ENCODE measurements at regions not wholly inside any gene's neighbourhood (a gene's known extent, or its start where the extent isn't known, plus 50 kb on each side); places are given as distances from the start of the nearest gene placed in this dataset.

- Histone ChIP-seq H3K79me2 (ENCODE audit: insufficient read depth, low read length) (no peaks in the 10 kb centered on the region), H4K20me1 (ENCODE audit: insufficient read depth, low read length) (no peaks in the 10 kb centered on the region), H3K4me3 (replicated peaks in 1 of 3; ENCODE audit: low read depth in 2 of 3, low read length in 3 of 3) (no peak overlapping the region), H3K4me1 (ENCODE audit: control insufficient read depth in 1 of 2, insufficient read depth in 2 of 2, low read length in 2 of 2) (no peaks in the 10 kb centered on the region), H3K36me3 (replicated peaks in 1 of 2; ENCODE audit: control insufficient read depth in 1 of 2, insufficient read depth in 2 of 2, low read length in 2 of 2) (no peaks in the 10 kb centered on the region), H3K27ac (ENCODE audit: low read depth in 1 of 2, low read length in 2 of 2) (no peak overlapping the region), H3K9ac (ENCODE audit: insufficient read depth, low read length, poor library complexity, severe bottlenecking) (no peak overlapping the region), H3K9me3 (replicated peaks in 1 of 2; ENCODE audit: control insufficient read depth in 1 of 2, insufficient read depth in 1 of 2, low read length in 2 of 2) (peaks cover 7 to 12% of the 10 kb centered on the region in 2 donors), H2AFZ (ENCODE audit: insufficient read depth, low read depth, low read length, poor library complexity, severe bottlenecking) (no peak overlapping the region), H3K27me3 (ENCODE audit: control insufficient read depth in 2 of 2, insufficient read depth in 2 of 2, low read length in 2 of 2) (no peaks in the 10 kb centered on the region), H3K4me2 (replicated peaks; ENCODE audit: extremely low read depth, low read length, poor library complexity, severe bottlenecking) (no peak overlapping the region)
- intact Hi-C loops (cut with micrococcal nuclease): no loop called here
- WGBS (ENCODE audit: insufficient coverage): no CpG with 5 or more reads among the region's 2 CpGs
- Mint-ChIP-seq H3K27ac (no peak overlapping the region), H3K27me3 (ENCODE audit: low read depth in 3 of 3) (no peaks in the 10 kb centered on the region), H3K9me3 (peaks cover 0 to 12% (median 8%) of the 10 kb centered on the region in 7 donors), H3K36me3 (no peaks in the 10 kb centered on the region), H3K4me1 (no peaks in the 10 kb centered on the region), H3K4me3 (no peak overlapping the region)
- no peak for TF ChIP-seq CTCF (IDR thresholded peaks at IDR 0.05)
- no peak for DNase-seq
Observed at GRCh38 chr21:22211943-22212342, 1213.7 kb downstream of the NCAM2 start.

GRCh38 chr21:22223385-22223784, 1225.2 kb downstream of the NCAM2 start:
- no peaks in the 10 kb centered on the region for H3K36me3 ChIP-seq (replicated peaks in 1 of 2; ENCODE audit: control insufficient read depth in 1 of 2, insufficient read depth in 2 of 2, low read length in 2 of 2)
- no peak overlapping the region for H2AFZ ChIP-seq (ENCODE audit: insufficient read depth, low read depth, low read length, poor library complexity, severe bottlenecking)
- H3K4me1 Mint-ChIP-seq: no peaks in the 10 kb centered on the region
- H3K27me3 ChIP-seq (ENCODE audit: control insufficient read depth in 2 of 2, insufficient read depth in 2 of 2, low read length in 2 of 2): no peaks in the 10 kb centered on the region
- no peak overlapping the region for H3K27ac Mint-ChIP-seq
- DNase-seq: no peak
- H3K36me3 Mint-ChIP-seq: no peaks in the 10 kb centered on the region
- H3K9me3 ChIP-seq (replicated peaks in 1 of 2; ENCODE audit: control insufficient read depth in 1 of 2, insufficient read depth in 1 of 2, low read length in 2 of 2): peaks cover 0 to 6% of the 10 kb centered on the region in 2 donors
- no peak overlapping the region for H3K4me3 ChIP-seq (replicated peaks in 1 of 3; ENCODE audit: low read depth in 2 of 3, low read length in 3 of 3)
- H3K4me1 ChIP-seq (ENCODE audit: control insufficient read depth in 1 of 2, insufficient read depth in 2 of 2, low read length in 2 of 2): no peaks in the 10 kb centered on the region
- peaks cover 0 to 3% (median 0%) of the 10 kb centered on the region in 7 donors for H3K9me3 Mint-ChIP-seq
- peaks cover 0 to 1% (median 0%) of the 10 kb centered on the region in 3 donors for H3K27me3 Mint-ChIP-seq (ENCODE audit: low read depth in 3 of 3)
- H3K27ac ChIP-seq (ENCODE audit: low read depth in 1 of 2, low read length in 2 of 2): no peak overlapping the region
- WGBS (ENCODE audit: insufficient coverage): no CpG with 5 or more reads among the region's 3 CpGs
- intact Hi-C loops (cut with micrococcal nuclease): no loop called here
- H3K4me2 ChIP-seq (replicated peaks; ENCODE audit: extremely low read depth, low read length, poor library complexity, severe bottlenecking): no peak overlapping the region
- H3K4me3 Mint-ChIP-seq: no peak overlapping the region
- H4K20me1 ChIP-seq (ENCODE audit: insufficient read depth, low read length): no peaks in the 10 kb centered on the region
- H3K79me2 ChIP-seq (ENCODE audit: insufficient read depth, low read length): no peaks in the 10 kb centered on the region
- H3K9ac ChIP-seq (ENCODE audit: insufficient read depth, low read length, poor library complexity, severe bottlenecking): no peak overlapping the region
- no peak for TF ChIP-seq CTCF (IDR thresholded peaks at IDR 0.05)
